Neuronal stem cell (in vitro differentiated cells): ENCODE measurements at regions not wholly inside any gene's neighbourhood (a gene's known extent, or its start where the extent isn't known, plus 50 kb on each side); places are given as distances from the start of the nearest gene placed in this dataset.

ENCODE experiments used
- DNase-seq: peaks from one replicate; pipeline ENCODE4 v3.0.0-alpha.2; 2013; ENCODE audit warnings: low spot score
- H2AFZ ChIP-seq: one replicate; pipeline ENCODE4 v1.6.1; 2013; ENCODE audit warnings: mild to moderate bottlenecking, low read length, inconsistent platforms
- H2AK5ac ChIP-seq: 2 replicates; pipeline ENCODE4 v1.6.1; 2013; ENCODE audit warnings: low read depth, mild to moderate bottlenecking, inconsistent platforms, low read length, moderate library complexity, mixed read lengths
- H2BK120ac ChIP-seq: 2 replicates; pipeline ENCODE4 v1.6.1; 2013; ENCODE audit warnings: low read depth, mild to moderate bottlenecking, inconsistent platforms, low read length, moderate library complexity, mixed read lengths
- H2BK12ac ChIP-seq: one replicate; pipeline ENCODE4 v1.6.1; 2013; ENCODE audit warnings: low read length, inconsistent platforms
- H2BK15ac ChIP-seq: 2 replicates; pipeline ENCODE4 v1.6.1; 2013; ENCODE audit warnings: mild to moderate bottlenecking, low read length, inconsistent platforms, mixed read lengths
- H2BK5ac ChIP-seq: one replicate; pipeline ENCODE4 v1.6.1; 2013; ENCODE audit warnings: inconsistent platforms, mild to moderate bottlenecking, low read length, moderate library complexity
- H3K14ac ChIP-seq: one replicate; pipeline ENCODE4 v1.6.1; 2013; ENCODE audit warnings: low read length, inconsistent platforms
- H3K18ac ChIP-seq: 2 replicates; pipeline ENCODE4 v1.6.1; 2013; ENCODE audit warnings: low read length, inconsistent platforms
- H3K23ac ChIP-seq: 2 replicates; pipeline ENCODE4 v1.6.1; 2013; ENCODE audit warnings: low read depth, mild to moderate bottlenecking, mixed read lengths, low read length, inconsistent platforms; ENCODE audit not compliant: poor library complexity
- H3K27ac ChIP-seq: replicated peaks from 3 replicates; pipeline ENCODE4 v1.5.1; 2013; ENCODE audit warnings: low read length, inconsistent platforms
- H3K27me3 ChIP-seq, 3 experiments: 2 replicates each; pipeline ENCODE4 v1.6.1; 2013; ENCODE audit warnings: low read length in 3 of 3, mild to moderate bottlenecking in 2 of 3, inconsistent platforms in 1 of 3, low read depth in 1 of 3, mixed read lengths in 1 of 3, moderate library complexity in 1 of 3; ENCODE audit not compliant: control insufficient read depth in 3 of 3, insufficient read depth in 3 of 3
- H3K36me3 ChIP-seq, 2 donors: replicated peaks in 1 of 2; 2 replicates each; pipeline ENCODE4 v1.6.1; 2013; ENCODE audit warnings: low read length in 2 of 2; ENCODE audit not compliant: control insufficient read depth in 2 of 2, insufficient read depth in 2 of 2
- H3K4ac ChIP-seq: 2 replicates; pipeline ENCODE4 v1.6.1; 2013; ENCODE audit warnings: inconsistent platforms, mild to moderate bottlenecking, low read length, moderate library complexity
- H3K4me1 ChIP-seq, 2 donors: 1 replicate in 1 of 2; 2 replicates in 1 of 2; pipeline ENCODE4 v1.6.1; 2013; ENCODE audit warnings: low read length in 2 of 2, low read depth in 1 of 2; ENCODE audit not compliant: control insufficient read depth in 2 of 2, insufficient read depth in 1 of 2
- H3K4me2 ChIP-seq: one replicate; pipeline ENCODE4 v1.6.1; 2013; ENCODE audit warnings: mild to moderate bottlenecking, low read length, inconsistent platforms; ENCODE audit not compliant: insufficient read depth, poor library complexity, severe bottlenecking
- H3K4me3 ChIP-seq, 2 donors: 2 replicates each; pipeline ENCODE4 v1.5.1; 2013; ENCODE audit warnings: low read length in 2 of 2, mild to moderate bottlenecking in 2 of 2, inconsistent platforms in 1 of 2, moderate library complexity in 1 of 2
- H3K79me1 ChIP-seq: one replicate; pipeline ENCODE4 v1.6.1; 2013; ENCODE audit warnings: low read depth, mild to moderate bottlenecking, inconsistent platforms, low read length, moderate library complexity
- H3K9ac ChIP-seq: one replicate; pipeline ENCODE4 v1.6.1; 2013; ENCODE audit warnings: mild to moderate bottlenecking, low read depth, low read length, inconsistent platforms; ENCODE audit not compliant: poor library complexity
- H3K9me3 ChIP-seq, 2 donors: replicated peaks in 1 of 2; 2 replicates each; pipeline versions ENCODE3 to v1.6.1; 2013; ENCODE audit warnings: low read length in 2 of 2, mild to moderate bottlenecking in 2 of 2, inconsistent platforms in 1 of 2, low read depth in 1 of 2, mixed read lengths in 1 of 2, moderate library complexity in 1 of 2; ENCODE audit not compliant: control insufficient read depth in 2 of 2, insufficient read depth in 1 of 2
- H4K8ac ChIP-seq: one replicate; pipeline ENCODE4 v1.6.1; 2013; ENCODE audit warnings: low read depth, mild to moderate bottlenecking, inconsistent platforms, low read length, moderate library complexity
- H4K91ac ChIP-seq: one replicate; pipeline ENCODE4 v1.6.1; 2013; ENCODE audit warnings: low read length, low read depth, mild to moderate bottlenecking, inconsistent platforms; ENCODE audit not compliant: poor library complexity
- WGBS, 2 donors: extraction: QIAGEN DNeasy Blood & Tissue Kit; methylation state at CpG; one replicate each; pipeline ENCODE4 v1.1.7; 2013; ENCODE audit warnings: missing lambda C conversion rate in 2 of 2, mixed read lengths in 1 of 2; ENCODE audit not compliant: insufficient read length in 2 of 2, insufficient replicate concordance in 1 of 2; ENCODE audit errors: extremely low coverage in 2 of 2; 5-methylcytosine and 5-hydroxymethylcytosine counted together

GRCh38 chr10:130993612-130994011 is 317.9 kb downstream of the TCERG1L start:
- H2BK15ac ChIP-seq: no peak overlapping the region
- H2AFZ ChIP-seq: no peak overlapping the region
- no peak overlapping the region for H3K9ac ChIP-seq
- H3K4me1 ChIP-seq: no peaks in the 10 kb centered on the region
- H3K27ac ChIP-seq: no peak overlapping the region
- H3K18ac ChIP-seq: no peak overlapping the region
- H2BK12ac ChIP-seq: no peak overlapping the region
- DNase-seq: no peak
- H3K4me3 ChIP-seq: no peak overlapping the region
- H3K79me1 ChIP-seq: no peaks in the 10 kb centered on the region
- H4K8ac ChIP-seq: no peak overlapping the region
- no peak overlapping the region for H3K23ac ChIP-seq
- H3K4ac ChIP-seq: no peak overlapping the region
- WGBS, 2 donors: no CpG with 5 or more reads among the region's 6 CpGs
- H3K9me3 ChIP-seq: no peaks in the 10 kb centered on the region
- no peak overlapping the region for H3K14ac ChIP-seq
- no peaks in the 10 kb centered on the region for H3K27me3 ChIP-seq
- no peak overlapping the region for H2AK5ac ChIP-seq
- H4K91ac ChIP-seq: no peak overlapping the region
- no peak overlapping the region for H2BK5ac ChIP-seq
- no peak overlapping the region for H2BK120ac ChIP-seq
- no peak overlapping the region for H3K4me2 ChIP-seq
- no peaks in the 10 kb centered on the region for H3K36me3 ChIP-seq

DNA sequence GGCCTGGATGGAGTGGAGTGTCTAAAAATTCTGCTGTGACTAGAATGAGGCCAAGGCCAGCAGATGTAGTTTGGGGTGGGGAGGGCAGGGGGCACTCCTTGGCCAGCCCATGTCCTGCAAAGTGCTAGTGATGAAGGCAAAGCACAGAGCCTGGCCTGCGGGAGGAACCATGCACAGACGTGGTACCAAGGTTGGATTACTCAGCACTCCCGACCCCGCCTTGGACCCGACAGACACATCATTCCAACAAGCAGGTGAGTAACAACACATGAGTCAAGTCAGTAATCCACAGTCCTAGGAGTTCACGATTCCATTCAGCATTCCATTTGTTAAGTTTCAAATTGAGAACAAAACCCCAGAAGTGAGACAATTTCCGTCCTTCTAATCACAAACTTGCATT is 317.3 kb downstream of the TCERG1L start:
- no peak for DNase-seq
- H2BK120ac ChIP-seq: no peak overlapping the region
- no peak overlapping the region for H3K9ac ChIP-seq
- no peak overlapping the region for H3K4ac ChIP-seq
- no peak overlapping the region for H3K14ac ChIP-seq
- H4K8ac ChIP-seq: no peak overlapping the region
- no peak overlapping the region for H4K91ac ChIP-seq
- H3K9me3 ChIP-seq: no peaks in the 10 kb centered on the region
- no peaks in the 10 kb centered on the region for H3K36me3 ChIP-seq
- no peak overlapping the region for H2AFZ ChIP-seq
- H2BK12ac ChIP-seq: no peak overlapping the region
- no peak overlapping the region for H2BK5ac ChIP-seq
- H3K27ac ChIP-seq: no peak overlapping the region
- no peak overlapping the region for H3K18ac ChIP-seq
- H3K27me3 ChIP-seq: no peaks in the 10 kb centered on the region
- no peak overlapping the region for H3K23ac ChIP-seq
- no peaks in the 10 kb centered on the region for H3K79me1 ChIP-seq
- no peak overlapping the region for H2BK15ac ChIP-seq
- H3K4me1 ChIP-seq: no peaks in the 10 kb centered on the region
- no CpG with 5 or more reads among the region's 7 CpGs for WGBS, 2 donors
- no peak overlapping the region for H3K4me2 ChIP-seq
- no peak overlapping the region for H3K4me3 ChIP-seq
- H2AK5ac ChIP-seq: no peak overlapping the region

DNA sequence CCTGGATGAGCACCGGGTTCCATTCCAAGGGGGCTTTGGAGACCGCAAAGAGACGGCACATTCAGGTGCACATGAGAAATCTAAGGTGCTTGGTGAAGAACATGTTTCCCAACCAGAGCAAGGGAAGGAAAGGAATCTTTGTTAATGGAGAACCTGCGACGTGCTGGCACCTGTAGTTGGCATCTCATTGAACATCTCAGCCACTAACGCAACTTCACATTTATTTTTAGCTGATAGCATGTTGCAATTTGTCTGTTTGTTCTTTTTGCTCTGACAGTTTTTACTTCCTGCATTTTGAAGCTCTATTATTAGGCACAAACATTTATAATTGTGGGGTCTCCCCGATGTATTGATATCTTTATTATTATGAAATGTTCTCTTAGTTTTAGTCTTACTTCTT is 316.7 kb downstream of the TCERG1L start:
- H2BK5ac ChIP-seq: no peak overlapping the region
- H3K27me3 ChIP-seq: no peaks in the 10 kb centered on the region
- H2AK5ac ChIP-seq: no peak overlapping the region
- H3K79me1 ChIP-seq: no peaks in the 10 kb centered on the region
- no peaks in the 10 kb centered on the region for H3K4me1 ChIP-seq
- no peak overlapping the region for H3K27ac ChIP-seq
- no peak overlapping the region for H4K8ac ChIP-seq
- no peak overlapping the region for H3K4me2 ChIP-seq
- no CpG with 5 or more reads among the region's 7 CpGs for WGBS, 2 donors
- H2BK12ac ChIP-seq: no peak overlapping the region
- no peak overlapping the region for H3K18ac ChIP-seq
- H2AFZ ChIP-seq: no peak overlapping the region
- H3K36me3 ChIP-seq: no peaks in the 10 kb centered on the region
- no peak overlapping the region for H3K4ac ChIP-seq
- no peak overlapping the region for H3K9ac ChIP-seq
- no peak overlapping the region for H4K91ac ChIP-seq
- no peak for DNase-seq
- no peak overlapping the region for H2BK15ac ChIP-seq
- no peak overlapping the region for H3K14ac ChIP-seq
- H3K9me3 ChIP-seq: no peaks in the 10 kb centered on the region
- no peak overlapping the region for H3K4me3 ChIP-seq
- no peak overlapping the region for H2BK120ac ChIP-seq
- H3K23ac ChIP-seq: no peak overlapping the region

DNA sequence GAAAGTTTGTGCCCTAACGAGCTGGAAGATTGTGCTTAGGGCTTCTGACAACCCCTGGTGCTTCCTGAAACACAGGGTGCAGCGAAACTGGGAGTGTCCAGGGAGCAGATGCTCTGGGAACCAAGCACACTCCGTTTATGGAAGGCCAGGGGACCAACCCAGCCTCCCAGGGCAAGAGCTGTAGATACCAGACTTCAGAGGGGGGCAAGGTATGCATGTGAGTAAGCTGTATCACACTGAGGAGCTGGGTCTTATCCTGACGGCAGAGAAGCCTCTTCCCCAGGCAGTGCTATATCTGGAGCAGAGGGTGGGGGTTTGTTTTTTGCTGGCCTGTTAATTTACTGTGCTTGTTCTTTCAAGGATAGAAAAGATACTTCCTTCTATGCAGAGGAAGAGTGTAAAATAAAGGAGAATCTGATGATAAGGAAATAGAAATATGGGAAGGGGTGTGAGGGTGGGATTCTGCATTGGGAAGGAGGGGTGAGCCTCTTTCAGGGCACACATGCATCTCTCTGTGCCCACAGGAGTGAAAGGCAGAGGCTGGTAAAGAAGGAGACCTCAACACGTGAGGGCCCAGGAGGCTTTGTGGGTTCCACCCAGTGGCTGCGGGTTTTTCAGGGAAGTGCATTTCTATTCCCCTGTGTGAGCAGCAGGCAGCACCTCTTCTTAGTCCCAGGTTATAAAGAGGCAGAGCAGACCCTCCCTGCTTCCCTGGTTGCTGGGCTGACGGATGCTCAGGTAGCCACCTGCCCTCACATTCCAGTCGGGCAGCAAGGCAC is 314.1 kb downstream of the TCERG1L start:
- H2BK12ac ChIP-seq: no peak overlapping the region

More for the DNA sequence above, 314.1 kb downstream of the TCERG1L start:
- Histone ChIP-seq H3K4me1 (peaks cover 0 to under 1% of the 10 kb centered on the region in 2 donors), H3K18ac (no peak overlapping the region), H2BK5ac (no peak overlapping the region), H4K8ac (no peak overlapping the region), H2BK120ac (no peak overlapping the region), H2AK5ac (no peak overlapping the region), H3K9ac (no peak overlapping the region), H3K9me3 (no peaks in the 10 kb centered on the region), H3K4me3 (no peak overlapping the region), H3K79me1 (no peaks in the 10 kb centered on the region), H3K23ac (no peak overlapping the region), H2AFZ (no peak overlapping the region), H3K14ac (no peak overlapping the region), H3K4me2 (no peak overlapping the region), H4K91ac (no peak overlapping the region), H3K27ac (no peak overlapping the region), H2BK15ac (no peak overlapping the region), H3K36me3 (no peaks in the 10 kb centered on the region), H3K4ac (no peak overlapping the region), H3K27me3 (no peaks in the 10 kb centered on the region)
- no peak for DNase-seq
- WGBS, 2 donors: no CpG with 5 or more reads among the region's 8 CpGs
